ENCODE measurements at regions not wholly inside any gene's neighbourhood (a gene's known extent, or its start where the extent isn't known, plus 50 kb on each side); places are given as distances from the start of the nearest gene placed in this dataset.
A peak's percentile ranks its signal among the peaks of the same experiment; 100 is the strongest.

DNA sequence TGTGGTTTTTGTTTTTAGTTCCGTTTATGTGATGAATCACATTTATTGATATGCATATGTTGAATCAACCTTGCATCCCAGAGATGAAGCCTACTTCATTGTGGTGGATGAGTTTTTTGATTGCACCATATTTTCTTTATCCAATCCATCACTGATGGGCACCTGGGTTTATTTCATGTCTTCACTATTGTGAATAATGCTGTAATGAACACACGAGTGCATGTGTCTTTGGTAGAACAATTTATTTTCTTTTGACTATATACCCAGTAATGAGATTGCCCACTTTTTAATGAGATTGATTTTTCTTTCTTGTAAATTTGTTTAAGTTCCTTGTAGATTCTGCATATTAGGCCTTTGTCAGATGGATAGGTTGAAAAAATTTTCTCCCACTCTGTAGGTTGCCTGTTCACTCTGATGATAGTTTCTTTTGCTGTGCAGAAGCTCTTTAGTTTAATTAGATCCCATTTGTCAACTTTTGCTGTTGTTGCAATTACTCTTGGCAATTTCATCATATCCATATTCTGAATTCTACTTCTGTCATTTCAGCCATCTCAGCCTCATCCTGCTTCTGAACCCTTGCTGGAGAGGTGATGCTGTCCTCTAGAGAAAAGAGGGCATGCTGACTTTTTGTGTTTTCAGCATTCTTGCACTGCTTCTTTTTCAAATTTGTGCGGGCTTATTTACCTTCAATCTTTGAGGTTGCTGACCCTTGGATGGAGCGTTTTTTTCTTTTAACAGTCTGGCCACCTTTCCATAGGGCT is 96.2 kb upstream of the CTAGE1 start:
- Histone ChIP-seq H3K9me3 (ENCODE audit: low read depth) (no peaks in the 10 kb centered on the region), H3K27me3 (no peaks in the 10 kb centered on the region)

DNA sequence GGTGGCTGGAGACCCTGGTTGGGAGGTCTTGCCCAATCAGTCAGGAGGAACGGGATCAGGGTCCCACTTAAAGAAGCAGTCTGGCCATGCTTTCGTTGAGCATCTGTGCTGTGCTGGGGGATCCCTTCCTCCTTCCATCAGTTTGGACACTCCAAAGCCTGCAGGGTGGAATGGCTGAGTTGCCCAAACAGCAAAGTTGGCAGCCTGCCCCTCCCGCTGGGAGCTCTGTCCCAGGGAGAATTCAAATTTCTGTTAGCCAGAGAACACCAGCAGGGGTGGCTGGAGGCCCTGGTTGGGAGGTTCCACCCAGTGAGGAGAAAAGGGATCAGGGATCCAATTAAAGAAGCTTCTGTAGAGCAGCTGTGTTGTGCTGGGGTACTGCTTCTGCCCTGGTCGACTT is 96.9 kb upstream of the CTAGE1 start:
- no peak overlapping the region for H3K4me3 ChIP-seq
- TF ChIP-seq, protein P1, sequence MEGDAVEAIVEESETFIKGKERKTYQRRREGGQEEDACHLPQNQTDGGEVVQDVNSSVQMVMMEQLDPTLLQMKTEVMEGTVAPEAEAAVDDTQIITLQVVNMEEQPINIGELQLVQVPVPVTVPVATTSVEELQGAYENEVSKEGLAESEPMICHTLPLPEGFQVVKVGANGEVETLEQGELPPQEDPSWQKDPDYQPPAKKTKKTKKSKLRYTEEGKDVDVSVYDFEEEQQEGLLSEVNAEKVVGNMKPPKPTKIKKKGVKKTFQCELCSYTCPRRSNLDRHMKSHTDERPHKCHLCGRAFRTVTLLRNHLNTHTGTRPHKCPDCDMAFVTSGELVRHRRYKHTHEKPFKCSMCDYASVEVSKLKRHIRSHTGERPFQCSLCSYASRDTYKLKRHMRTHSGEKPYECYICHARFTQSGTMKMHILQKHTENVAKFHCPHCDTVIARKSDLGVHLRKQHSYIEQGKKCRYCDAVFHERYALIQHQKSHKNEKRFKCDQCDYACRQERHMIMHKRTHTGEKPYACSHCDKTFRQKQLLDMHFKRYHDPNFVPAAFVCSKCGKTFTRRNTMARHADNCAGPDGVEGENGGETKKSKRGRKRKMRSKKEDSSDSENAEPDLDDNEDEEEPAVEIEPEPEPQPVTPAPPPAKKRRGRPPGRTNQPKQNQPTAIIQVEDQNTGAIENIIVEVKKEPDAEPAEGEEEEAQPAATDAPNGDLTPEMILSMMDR (IDR thresholded peaks at IDR 0.05; ENCODE audit: low read depth, low read length), result no peak
- DNase-seq (ENCODE audit: low read depth in 1 of 2, low spot score in 1 of 2), result no peak
- H3K27me3 ChIP-seq, result no peaks in the 10 kb centered on the region
- H3K4me1 ChIP-seq (ENCODE audit: low read depth), result peaks cover 10% of the 10 kb centered on the region
- no peaks in the 10 kb centered on the region for H3K9me3 ChIP-seq (ENCODE audit: low read depth)
- no peaks in the 10 kb centered on the region for H3K36me3 ChIP-seq
- H3K27ac ChIP-seq, result no peak overlapping the region

More for the DNA sequence above, 96.2 kb upstream of the CTAGE1 start:
- peaks cover 10% of the 10 kb centered on the region for H3K4me1 ChIP-seq (ENCODE audit: low read depth)
- no peak overlapping the region for H3K4me3 ChIP-seq
- TF ChIP-seq, protein P1 (IDR thresholded peaks at IDR 0.05; ENCODE audit: low read depth, low read length), result no peak
- H3K27ac ChIP-seq, result no peak overlapping the region
- DNase-seq (ENCODE audit: low read depth in 1 of 2, low spot score in 1 of 2), result no peak
- H3K36me3 ChIP-seq, result no peaks in the 10 kb centered on the region

DNA sequence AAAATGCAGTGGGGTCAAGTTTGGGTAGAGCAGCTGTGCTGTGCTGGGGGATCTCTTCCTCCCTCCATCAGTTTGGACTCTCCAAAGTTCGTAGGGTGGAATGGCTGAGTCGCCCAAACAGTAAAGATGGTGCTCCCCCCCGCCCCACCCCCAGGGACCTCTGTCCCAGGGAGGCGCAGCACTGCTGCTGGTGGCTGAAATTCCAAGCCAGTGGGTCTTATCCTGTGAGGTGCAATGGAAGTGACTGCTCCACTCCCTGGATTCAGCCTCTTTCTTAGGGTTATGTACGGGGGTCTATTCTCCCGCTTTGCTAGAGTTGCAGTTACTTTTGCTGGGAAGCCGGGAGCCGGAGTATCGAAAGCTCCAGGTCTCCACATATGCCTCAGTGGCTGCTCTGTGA is 97.5 kb upstream of the CTAGE1 start:
- Histone ChIP-seq H3K4me3 (no peak overlapping the region), H3K9me3 (ENCODE audit: low read depth) (no peaks in the 10 kb centered on the region), H3K36me3 (no peaks in the 10 kb centered on the region), H3K27me3 (no peaks in the 10 kb centered on the region), H3K4me1 (ENCODE audit: low read depth) (peaks cover 10% of the 10 kb centered on the region), H3K27ac (no peak overlapping the region)
- TF ChIP-seq, protein P1 (IDR thresholded peaks at IDR 0.05; ENCODE audit: low read depth, low read length), result no peak
- DNase-seq (ENCODE audit: low read depth in 1 of 2, low spot score in 1 of 2), result no peak

DNA sequence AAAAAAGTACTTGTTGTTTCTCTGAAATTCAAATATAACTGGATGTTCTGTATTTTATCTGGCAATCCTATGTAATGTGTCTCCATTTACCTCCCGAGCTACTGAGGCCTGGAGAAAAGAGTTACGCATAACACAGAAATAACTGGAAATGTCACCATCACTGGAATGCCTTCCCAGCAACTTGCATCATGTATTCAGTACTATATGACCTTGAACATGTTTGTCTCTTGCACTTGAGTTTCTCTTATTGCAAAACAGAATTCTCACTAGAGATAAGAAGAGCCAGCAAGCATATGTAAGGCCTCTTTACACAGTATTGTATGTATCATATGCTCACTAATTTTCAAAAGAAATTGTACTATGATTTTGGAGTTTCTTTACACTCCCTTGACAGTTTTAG is 99.6 kb upstream of the CTAGE1 start:
- TF ChIP-seq, protein P1 (IDR thresholded peaks at IDR 0.05; ENCODE audit: low read depth, low read length), result no peak
- peaks cover 5% of the 10 kb centered on the region for H3K4me1 ChIP-seq (ENCODE audit: low read depth)

DNA sequence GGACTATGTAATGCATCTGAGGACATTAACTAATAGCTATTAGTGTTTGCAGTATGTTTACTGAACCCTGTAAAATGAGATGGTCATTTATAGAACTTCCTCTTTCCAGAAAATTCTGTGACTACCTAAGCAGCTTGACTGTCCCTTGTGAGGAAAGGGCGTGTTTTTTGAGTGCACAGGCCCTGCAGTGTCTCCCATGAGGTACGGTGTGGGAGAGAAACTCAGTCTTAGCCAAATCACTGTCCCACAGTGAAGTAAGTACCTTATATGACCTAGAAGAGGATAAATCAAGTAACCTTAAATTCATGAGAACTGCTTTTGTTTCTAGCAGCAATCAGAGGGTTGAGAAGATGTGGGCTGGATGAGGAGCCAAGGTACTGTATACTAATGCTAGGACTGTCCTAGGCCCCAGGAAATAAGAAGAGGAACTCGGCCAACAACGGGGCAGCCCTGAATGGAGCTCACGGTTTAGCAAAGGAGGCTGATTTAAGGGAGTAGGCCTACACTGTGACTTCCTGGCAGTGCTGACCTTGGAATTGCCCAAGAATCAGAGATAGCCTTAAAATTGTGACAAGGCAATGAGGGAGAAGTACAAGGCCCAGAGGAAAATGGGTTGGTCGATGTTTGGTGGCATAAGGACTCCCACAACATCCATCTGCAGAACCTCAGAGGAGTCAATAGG is 103.5 kb upstream of the CTAGE1 start:
- no peaks in the 10 kb centered on the region for H3K9me3 ChIP-seq (ENCODE audit: low read depth)
- H3K4me1 ChIP-seq (ENCODE audit: low read depth), result peaks cover 5% of the 10 kb centered on the region
- no peaks in the 10 kb centered on the region for H3K27me3 ChIP-seq
- H3K27ac ChIP-seq, result no peak overlapping the region
- H3K4me3 ChIP-seq, result no peak overlapping the region
- no peak for DNase-seq (ENCODE audit: low read depth in 1 of 2, low spot score in 1 of 2)
- H3K36me3 ChIP-seq, result no peaks in the 10 kb centered on the region
- TF ChIP-seq, protein P1 (IDR thresholded peaks at IDR 0.05; ENCODE audit: low read depth, low read length), result no peak

More for the DNA sequence above, 99.6 kb upstream of the CTAGE1 start:
- no peaks in the 10 kb centered on the region for H3K36me3 ChIP-seq
- no peak overlapping the region for H3K27ac ChIP-seq
- no peaks in the 10 kb centered on the region for H3K27me3 ChIP-seq
- no peaks in the 10 kb centered on the region for H3K9me3 ChIP-seq (ENCODE audit: low read depth)
- peak; percentile 14 to 83 for DNase-seq (ENCODE audit: low read depth in 1 of 2, low spot score in 1 of 2)
- H3K4me3 ChIP-seq, result no peak overlapping the region
